ENCODE measurements at regions not wholly inside any gene's neighbourhood (a gene's known extent, or its start where the extent isn't known, plus 50 kb on each side); places are given as distances from the start of the nearest gene placed in this dataset.

GRCh38 chr7:13793926-13794325, 195.5 kb downstream of the ETV1 start:
- BruUV-seq (replicated peaks), result no TSS peak
- H2AFZ ChIP-seq (ENCODE audit: control insufficient read depth, low read depth, low read length), result no peak overlapping the region
- H3K9ac ChIP-seq (ENCODE audit: control insufficient read depth, insufficient read depth, low read length), result no peak overlapping the region
- H3K79me2 ChIP-seq (ENCODE audit: control insufficient read depth, insufficient read depth, low read length), result no peaks in the 10 kb centered on the region
- FAIRE-seq, result no peak
- ChIA-PET POLR2A (no interaction called here), CTCF (no interaction called here), SMC1A (ENCODE audit: uncharacterized antibody, unreplicated experiment) (no interaction called here), RAD21 (ENCODE audit: unreplicated experiment) (no interaction called here)
- no peak overlapping the region for H3K4me3 ChIP-seq
- H3K4me1 ChIP-seq (ENCODE audit: control insufficient read depth, insufficient read depth, low read length), result no peaks in the 10 kb centered on the region
- no peak for ATAC-seq
- no peaks in the 10 kb centered on the region for H3K36me3 ChIP-seq (ENCODE audit: control insufficient read depth in 2 of 2, insufficient read depth in 2 of 2, low read length in 1 of 2)
- in situ Hi-C loops (cut with MboI) (no loop called here), intact Hi-C loops (cut with micrococcal nuclease; ENCODE audit: unreplicated experiment) (no loop called here)
- H3K4me2 ChIP-seq (ENCODE audit: control insufficient read depth, insufficient read depth), result no peak overlapping the region
- TF ChIP-seq NR2C2 (IDR thresholded peaks at IDR 0.05; ENCODE audit: borderline replicate concordance, control insufficient read depth, insufficient read length, low read depth) (no peak), STAT3 (IDR thresholded peaks at IDR 0.05; ENCODE audit: low read depth, low read length) (no peak), PRDM15 (CRISPR knock-in tag; IDR thresholded peaks at IDR 0.05) (no peak), RAD51 (IDR thresholded peaks at IDR 0.05) (no peak), SKIL (IDR thresholded peaks at IDR 0.05; ENCODE audit: low read depth, poor library complexity, severe bottlenecking) (no peak)
- H3K27ac ChIP-seq (ENCODE audit: control insufficient read depth, insufficient read depth), result no peak overlapping the region
- no peak for DNase-seq (ENCODE audit: low read depth, low spot score)
- 53% methylated on average over 4 of the region's 4 CpGs for WGBS (ENCODE audit: insufficient coverage, insufficient replicate concordance, low lambda C conversion rate, missing lambda C conversion rate)
- H4K20me1 ChIP-seq (ENCODE audit: control insufficient read depth, insufficient read depth), result no peaks in the 10 kb centered on the region
- no peaks in the 10 kb centered on the region for H3K9me3 ChIP-seq (replicated peaks; ENCODE audit: control insufficient read depth, insufficient read depth, low read length)
- no peaks in the 10 kb centered on the region for H3K27me3 ChIP-seq (replicated peaks in 1 of 2; ENCODE audit: control insufficient read depth in 2 of 2, insufficient read depth in 2 of 2, low read length in 1 of 2)

All from GM12878 (cell line).